Vagina (tissue), 2 donors: ENCODE measurements at regions not wholly inside any gene's neighbourhood (a gene's known extent, or its start where the extent isn't known, plus 50 kb on each side); places are given as distances from the start of the nearest gene placed in this dataset.

ENCODE experiments used
- DNase-seq, 2 donors: peaks; one replicate each; pipeline ENCODE4 v3.0.0-alpha.2; 2017; ENCODE audit errors: extremely low spot score in 2 of 2
- H3K27ac ChIP-seq: fragments of 200-600 bp; sonication (generic); one replicate; pipeline ENCODE4 v1.5.1; 2019
- H3K27me3 ChIP-seq: fragments of 200-600 bp; sonication (generic); one replicate; pipeline ENCODE4 v1.5.1; 2019
- H3K36me3 ChIP-seq, 2 donors: fragments of 200-600 bp; sonication (generic); one replicate each; pipeline ENCODE4 v1.5.1; 2017 to 2019
- H3K4me1 ChIP-seq: fragments of 200-600 bp; sonication (generic); one replicate; pipeline ENCODE4 v1.5.1; 2019
- H3K4me3 ChIP-seq, 2 donors: fragments of 200-600 bp; sonication (generic); 1 replicate in 1 of 2; 2 replicates in 1 of 2; pipeline ENCODE4 v1.5.1; 2016 to 2019
- H3K9me3 ChIP-seq: fragments of 200-600 bp; sonication (generic); one replicate; pipeline ENCODE4 v1.5.1; 2019
- POLR2A ChIP-seq, 2 donors: fragments of 450-650 bp; IDR thresholded peaks; one replicate each; pipeline ENCODE4 v1.6.1; 2017; ENCODE audit warnings: antibody characterized with exemption in 2 of 2, mild to moderate bottlenecking in 2 of 2, moderate library complexity in 2 of 2
- POLR2AphosphoS5 ChIP-seq, 2 donors: sonication (generic); formaldehyde crosslinking; IDR thresholded peaks; one replicate each; pipeline ENCODE4 v1.9.0; 2017; ENCODE audit warnings: antibody characterized with exemption in 2 of 2, mild to moderate bottlenecking in 2 of 2, low read depth in 1 of 2; ENCODE audit not compliant: insufficient read depth in 1 of 2
- intact Hi-C: fragments of 100-400 bp; cut with DNase I; formaldehyde crosslinking; loops from one replicate; pipeline ENCODE4 v1.15.1; 2023
- TF ChIP-seq, protein P1 (sequence below), 3 experiments: fragments of 450-650 bp in 2 of 3; fragments of 200-600 bp in 1 of 3; sonication (generic) in 1 of 3; IDR thresholded peaks; one replicate each; pipeline ENCODE4 v1.5.1; 2017 to 2019; ENCODE audit warnings: antibody characterized with exemption in 3 of 3, mild to moderate bottlenecking in 2 of 3, moderate library complexity in 2 of 3

DNA sequence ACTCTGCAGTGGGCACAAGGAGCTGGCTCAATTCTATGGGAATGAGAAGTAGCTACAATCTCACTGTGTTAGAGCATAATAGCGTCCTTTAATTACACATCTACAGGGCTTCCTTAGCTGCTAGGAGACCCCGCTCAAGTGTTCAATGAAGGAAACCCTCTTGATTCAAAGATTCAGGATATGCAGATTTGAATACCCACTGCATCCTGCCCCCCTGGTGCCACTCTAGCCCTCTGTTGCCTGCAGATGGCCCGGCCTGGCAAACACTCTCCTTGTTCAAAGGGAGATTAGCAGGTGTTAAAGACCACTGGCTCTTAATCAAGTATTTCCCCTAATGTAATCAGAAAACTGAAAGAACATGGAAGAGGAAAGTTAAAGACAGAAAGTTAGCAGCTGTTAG, 356.6 kb downstream of the VGLL3 start:
- Histone ChIP-seq H3K4me1 (no peaks in the 10 kb centered on the region), H3K36me3 (no peaks in the 10 kb centered on the region), H3K4me3 (no peak overlapping the region), H3K27me3 (no peaks in the 10 kb centered on the region), H3K9me3 (no peaks in the 10 kb centered on the region), H3K27ac (no peak overlapping the region)
- no peak for TF ChIP-seq POLR2A (IDR thresholded peaks at IDR 0.05)
- TF ChIP-seq POLR2AphosphoS5 (IDR thresholded peaks at IDR 0.05; ENCODE audit: insufficient read depth in 1 of 2, low read depth in 1 of 2), result no peak
- TF ChIP-seq, protein P1, sequence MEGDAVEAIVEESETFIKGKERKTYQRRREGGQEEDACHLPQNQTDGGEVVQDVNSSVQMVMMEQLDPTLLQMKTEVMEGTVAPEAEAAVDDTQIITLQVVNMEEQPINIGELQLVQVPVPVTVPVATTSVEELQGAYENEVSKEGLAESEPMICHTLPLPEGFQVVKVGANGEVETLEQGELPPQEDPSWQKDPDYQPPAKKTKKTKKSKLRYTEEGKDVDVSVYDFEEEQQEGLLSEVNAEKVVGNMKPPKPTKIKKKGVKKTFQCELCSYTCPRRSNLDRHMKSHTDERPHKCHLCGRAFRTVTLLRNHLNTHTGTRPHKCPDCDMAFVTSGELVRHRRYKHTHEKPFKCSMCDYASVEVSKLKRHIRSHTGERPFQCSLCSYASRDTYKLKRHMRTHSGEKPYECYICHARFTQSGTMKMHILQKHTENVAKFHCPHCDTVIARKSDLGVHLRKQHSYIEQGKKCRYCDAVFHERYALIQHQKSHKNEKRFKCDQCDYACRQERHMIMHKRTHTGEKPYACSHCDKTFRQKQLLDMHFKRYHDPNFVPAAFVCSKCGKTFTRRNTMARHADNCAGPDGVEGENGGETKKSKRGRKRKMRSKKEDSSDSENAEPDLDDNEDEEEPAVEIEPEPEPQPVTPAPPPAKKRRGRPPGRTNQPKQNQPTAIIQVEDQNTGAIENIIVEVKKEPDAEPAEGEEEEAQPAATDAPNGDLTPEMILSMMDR (IDR thresholded peaks at IDR 0.05), result no peak
- intact Hi-C loops, result no loop called here
- no peak for DNase-seq

DNA sequence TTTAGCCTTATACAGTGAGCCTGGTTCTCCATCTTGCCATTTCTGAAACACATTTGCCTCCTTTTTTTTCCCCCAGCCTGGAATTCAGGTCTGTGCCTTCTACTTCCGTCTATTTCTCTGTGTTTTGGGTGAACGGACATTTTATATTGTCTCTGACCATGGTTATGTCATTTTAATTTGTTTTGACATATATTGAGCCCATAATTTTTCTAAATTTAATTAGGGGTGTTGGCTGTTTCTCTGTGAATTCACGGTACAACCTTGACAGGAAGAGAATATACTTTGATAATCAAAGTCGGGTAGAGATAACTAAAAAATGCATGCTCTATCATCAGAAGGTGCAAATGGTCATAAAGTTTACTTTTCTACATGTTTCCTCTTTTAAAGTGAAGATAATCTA, 361.4 kb downstream of the VGLL3 start:
- TF ChIP-seq POLR2A (IDR thresholded peaks at IDR 0.05) (no peak), POLR2AphosphoS5 (IDR thresholded peaks at IDR 0.05; ENCODE audit: insufficient read depth in 1 of 2, low read depth in 1 of 2) (no peak)
- TF ChIP-seq, protein P1 (IDR thresholded peaks at IDR 0.05), result no peak
- no peaks in the 10 kb centered on the region for H3K9me3 ChIP-seq
- intact Hi-C loops, result no loop called here

DNA sequence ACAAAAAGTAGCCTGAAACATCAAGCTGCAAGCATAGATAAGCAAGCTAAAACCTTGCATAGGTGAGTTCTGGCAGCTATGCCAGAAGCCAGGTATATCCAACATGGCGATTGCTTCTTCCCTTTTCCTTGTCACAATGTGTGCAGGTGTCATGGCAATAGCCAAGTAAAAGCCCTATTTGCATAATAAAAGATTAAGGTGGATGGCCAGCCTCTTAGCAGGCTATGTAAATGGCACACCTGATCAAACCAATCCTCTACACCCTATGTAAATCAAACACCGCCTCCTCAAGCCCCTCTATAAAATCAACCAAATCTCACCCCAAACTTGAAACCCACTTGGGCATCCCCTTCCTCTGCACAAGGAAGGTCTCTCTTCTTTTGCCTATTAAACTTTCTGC, 366.8 kb downstream of the VGLL3 start:
- no peaks in the 10 kb centered on the region for H3K27me3 ChIP-seq

More for the DNA sequence above, 361.4 kb downstream of the VGLL3 start:
- H3K36me3 ChIP-seq, result no peaks in the 10 kb centered on the region
- H3K27ac ChIP-seq, result no peak overlapping the region
- no peaks in the 10 kb centered on the region for H3K4me1 ChIP-seq
- no peak overlapping the region for H3K4me3 ChIP-seq
- H3K27me3 ChIP-seq, result no peaks in the 10 kb centered on the region
- no peak for DNase-seq

GRCh38 chr3:86618706-86619105, 372.2 kb downstream of the VGLL3 start:
- H3K27ac ChIP-seq, result no peak overlapping the region
- no peaks in the 10 kb centered on the region for H3K4me1 ChIP-seq
- TF ChIP-seq POLR2A (IDR thresholded peaks at IDR 0.05) (no peak), POLR2AphosphoS5 (IDR thresholded peaks at IDR 0.05; ENCODE audit: insufficient read depth in 1 of 2, low read depth in 1 of 2) (no peak)
- TF ChIP-seq, protein P1 (IDR thresholded peaks at IDR 0.05), result no peak
- H3K9me3 ChIP-seq, result no peaks in the 10 kb centered on the region
- intact Hi-C loops, result no loop called here
- no peak for DNase-seq
- H3K27me3 ChIP-seq, result no peaks in the 10 kb centered on the region
- no peaks in the 10 kb centered on the region for H3K36me3 ChIP-seq
- H3K4me3 ChIP-seq, result no peak overlapping the region

More for the DNA sequence above, 366.8 kb downstream of the VGLL3 start:
- Histone ChIP-seq H3K4me3 (no peak overlapping the region), H3K9me3 (no peaks in the 10 kb centered on the region), H3K36me3 (no peaks in the 10 kb centered on the region), H3K27ac (no peak overlapping the region), H3K4me1 (no peaks in the 10 kb centered on the region)
- intact Hi-C loops, result no loop called here
- DNase-seq, result no peak
- TF ChIP-seq, protein P1 (IDR thresholded peaks at IDR 0.05), result no peak
- TF ChIP-seq POLR2AphosphoS5 (IDR thresholded peaks at IDR 0.05; ENCODE audit: insufficient read depth in 1 of 2, low read depth in 1 of 2), result no peak
- no peak for TF ChIP-seq POLR2A (IDR thresholded peaks at IDR 0.05)

GRCh38 chr3:86605166-86605565, 385.8 kb downstream of the VGLL3 start:
- TF ChIP-seq POLR2AphosphoS5 (IDR thresholded peaks at IDR 0.05; ENCODE audit: insufficient read depth in 1 of 2, low read depth in 1 of 2) (no peak), POLR2A (IDR thresholded peaks at IDR 0.05) (no peak)
- TF ChIP-seq, protein P1 (IDR thresholded peaks at IDR 0.05), result no peak
- H3K4me1 ChIP-seq, result no peaks in the 10 kb centered on the region
- H3K27me3 ChIP-seq, result no peaks in the 10 kb centered on the region
- no peaks in the 10 kb centered on the region for H3K36me3 ChIP-seq
- no peak overlapping the region for H3K27ac ChIP-seq
- no peak for DNase-seq
- no peaks in the 10 kb centered on the region for H3K9me3 ChIP-seq
- intact Hi-C loops, result no loop called here
- H3K4me3 ChIP-seq, result no peak overlapping the region
